Testis (tissue), 2 donors: ENCODE measurements at regions not wholly inside any gene's neighbourhood (a gene's known extent, or its start where the extent isn't known, plus 50 kb on each side); places are given as distances from the start of the nearest gene placed in this dataset.

Experiments
- DNase-seq: peaks from one replicate; pipeline ENCODE4 v3.0.0-alpha.2; 2019
- H3K27ac ChIP-seq, 2 donors: fragments of 200-600 bp; sonication (generic); one replicate each; pipeline ENCODE4 v1.5.1; 2019
- H3K27me3 ChIP-seq: fragments of 200-600 bp; sonication (generic); one replicate; pipeline ENCODE4 v1.5.1; 2019
- H3K36me3 ChIP-seq: fragments of 200-600 bp; sonication (generic); one replicate; pipeline ENCODE4 v1.5.1; 2017; ENCODE audit warnings: low read depth; ENCODE audit errors: missing control alignments
- H3K4me1 ChIP-seq: fragments of 200-600 bp; sonication (generic); one replicate; pipeline ENCODE4 v1.5.1; 2019
- H3K4me3 ChIP-seq, 2 donors: fragments of 200-600 bp; sonication (generic); one replicate each; pipeline ENCODE4 v1.5.1; 2017 to 2019
- H3K9me3 ChIP-seq: fragments of 200-600 bp; sonication (generic); one replicate; pipeline ENCODE4 v1.5.1; 2017
- POLR2A ChIP-seq: fragments of 450-650 bp; IDR thresholded peaks from one replicate; pipeline ENCODE4 v1.6.1; 2017; ENCODE audit warnings: antibody characterized with exemption, mild to moderate bottlenecking, moderate library complexity
- WGBS, 2 donors: methylation state at CpG; one replicate each; pipeline ENCODE4 v1.1.5; 2018; 5-methylcytosine and 5-hydroxymethylcytosine counted together
- intact Hi-C: fragments of 100-400 bp; cut with DNase I; formaldehyde crosslinking; loops from one replicate; pipeline ENCODE4 v1.15.1; 2023; ENCODE audit warnings: low total_unique reads
- TF ChIP-seq, protein P1 (sequence below), 3 experiments: fragments of 450-650 bp in 2 of 3; fragments of 200-600 bp in 1 of 3; sonication (generic) in 1 of 3; IDR thresholded peaks; one replicate each; pipeline ENCODE4 v1.5.1; 2016 to 2019; ENCODE audit warnings: antibody characterized with exemption in 3 of 3, mild to moderate bottlenecking in 2 of 3, moderate library complexity in 1 of 3

DNA sequence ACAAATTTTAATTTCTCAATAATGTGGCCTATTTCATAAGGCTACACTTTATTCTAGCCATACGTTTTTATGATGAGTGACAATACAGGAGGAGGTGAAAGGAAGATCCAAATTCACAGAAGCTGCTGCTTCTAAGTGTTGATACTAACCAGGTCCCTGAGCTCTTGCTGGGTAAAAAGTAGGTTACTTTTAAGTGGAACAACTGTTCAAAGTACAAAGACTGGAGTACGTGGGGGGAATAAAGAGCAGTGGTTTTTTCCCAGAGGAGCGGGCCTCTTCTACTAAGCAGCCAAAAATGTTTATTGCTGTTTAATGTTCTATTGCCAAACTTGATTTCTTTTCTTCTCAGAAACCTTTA, 301.8 kb downstream of the AEBP2 start:
- H3K4me1 ChIP-seq = peaks cover 5% of the 10 kb centered on the region
- H3K27me3 ChIP-seq = no peaks in the 10 kb centered on the region
- no peak overlapping the region for H3K4me3 ChIP-seq
- 58 to 60% methylated on average over 3 of the region's 3 CpGs for WGBS, 2 donors
- DNase-seq = no peak
- TF ChIP-seq, protein P1, sequence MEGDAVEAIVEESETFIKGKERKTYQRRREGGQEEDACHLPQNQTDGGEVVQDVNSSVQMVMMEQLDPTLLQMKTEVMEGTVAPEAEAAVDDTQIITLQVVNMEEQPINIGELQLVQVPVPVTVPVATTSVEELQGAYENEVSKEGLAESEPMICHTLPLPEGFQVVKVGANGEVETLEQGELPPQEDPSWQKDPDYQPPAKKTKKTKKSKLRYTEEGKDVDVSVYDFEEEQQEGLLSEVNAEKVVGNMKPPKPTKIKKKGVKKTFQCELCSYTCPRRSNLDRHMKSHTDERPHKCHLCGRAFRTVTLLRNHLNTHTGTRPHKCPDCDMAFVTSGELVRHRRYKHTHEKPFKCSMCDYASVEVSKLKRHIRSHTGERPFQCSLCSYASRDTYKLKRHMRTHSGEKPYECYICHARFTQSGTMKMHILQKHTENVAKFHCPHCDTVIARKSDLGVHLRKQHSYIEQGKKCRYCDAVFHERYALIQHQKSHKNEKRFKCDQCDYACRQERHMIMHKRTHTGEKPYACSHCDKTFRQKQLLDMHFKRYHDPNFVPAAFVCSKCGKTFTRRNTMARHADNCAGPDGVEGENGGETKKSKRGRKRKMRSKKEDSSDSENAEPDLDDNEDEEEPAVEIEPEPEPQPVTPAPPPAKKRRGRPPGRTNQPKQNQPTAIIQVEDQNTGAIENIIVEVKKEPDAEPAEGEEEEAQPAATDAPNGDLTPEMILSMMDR (IDR thresholded peaks at IDR 0.05) = no peak
- no peak for TF ChIP-seq POLR2A
- H3K9me3 ChIP-seq = no peaks in the 10 kb centered on the region
- H3K36me3 ChIP-seq = no peaks in the 10 kb centered on the region
- intact Hi-C loops = no loop called here
- H3K27ac ChIP-seq = no peak overlapping the region

- WGBS, 2 donors = 68 to 75% methylated on average over 4 of the region's 4 CpGs
- H3K4me1 ChIP-seq = peaks cover 2% of the 10 kb centered on the region
- H3K27me3 ChIP-seq = no peaks in the 10 kb centered on the region
- H3K36me3 ChIP-seq = no peaks in the 10 kb centered on the region
- no peak overlapping the region for H3K27ac ChIP-seq
- intact Hi-C loops = no loop called here
- H3K9me3 ChIP-seq = no peaks in the 10 kb centered on the region
- TF ChIP-seq, protein P1 (IDR thresholded peaks at IDR 0.05) = no peak
- TF ChIP-seq POLR2A = no peak
- no peak overlapping the region for H3K4me3 ChIP-seq
- no peak for DNase-seq
These were observed 305.5 kb downstream of the AEBP2 start for GRCh38 chr12:19744705-19745218.

- intact Hi-C loops = no loop called here
- H3K27ac ChIP-seq = no peak overlapping the region
- no peak for DNase-seq
- H3K36me3 ChIP-seq = no peaks in the 10 kb centered on the region
- TF ChIP-seq POLR2A = no peak
- TF ChIP-seq, protein P1 (IDR thresholded peaks at IDR 0.05) = no peak
- no peak overlapping the region for H3K4me3 ChIP-seq
- WGBS, 2 donors = 82 to 83% methylated on average over 4 of the region's 4 CpGs
- no peaks in the 10 kb centered on the region for H3K4me1 ChIP-seq
- no peaks in the 10 kb centered on the region for H3K27me3 ChIP-seq
- no peaks in the 10 kb centered on the region for H3K9me3 ChIP-seq
These were observed 307.2 kb downstream of the AEBP2 start for GRCh38 chr12:19746471-19746870.

GRCh38 chr12:19749906-19750574, 310.7 kb downstream of the AEBP2 start:
- WGBS, 2 donors = 79 to 82% methylated on average over 7 of the region's 7 CpGs
- H3K9me3 ChIP-seq = no peaks in the 10 kb centered on the region
- no peak for DNase-seq
- no peak overlapping the region for H3K27ac ChIP-seq
- H3K36me3 ChIP-seq = no peaks in the 10 kb centered on the region
- no peaks in the 10 kb centered on the region for H3K27me3 ChIP-seq
- TF ChIP-seq, protein P1 (IDR thresholded peaks at IDR 0.05) = no peak
- no peak for TF ChIP-seq POLR2A
- H3K4me3 ChIP-seq = no peak overlapping the region
- H3K4me1 ChIP-seq = no peaks in the 10 kb centered on the region
- intact Hi-C loops = no loop called here

- intact Hi-C loops = no loop called here
- no peaks in the 10 kb centered on the region for H3K4me1 ChIP-seq
- DNase-seq = no peak
- TF ChIP-seq, protein P1 (IDR thresholded peaks at IDR 0.05) = no peak
- TF ChIP-seq POLR2A = no peak
- no peak overlapping the region for H3K27ac ChIP-seq
- WGBS, 2 donors = 89 to 98% methylated on average over 1 of the region's 1 CpG
- H3K4me3 ChIP-seq = no peak overlapping the region
- H3K9me3 ChIP-seq = no peaks in the 10 kb centered on the region
- no peaks in the 10 kb centered on the region for H3K27me3 ChIP-seq
- no peaks in the 10 kb centered on the region for H3K36me3 ChIP-seq
These were observed 311.8 kb downstream of the AEBP2 start for GRCh38 chr12:19751078-19751477.
